ENCODE measurements at regions not wholly inside any gene's neighbourhood (a gene's known extent, or its start where the extent isn't known, plus 50 kb on each side); places are given as distances from the start of the nearest gene placed in this dataset.
"Not testable (repeated sequence)": the region's sequence is repeated elsewhere in the genome, so short reads cannot be mapped to it uniquely, and the experiment has no call there.

DNA sequence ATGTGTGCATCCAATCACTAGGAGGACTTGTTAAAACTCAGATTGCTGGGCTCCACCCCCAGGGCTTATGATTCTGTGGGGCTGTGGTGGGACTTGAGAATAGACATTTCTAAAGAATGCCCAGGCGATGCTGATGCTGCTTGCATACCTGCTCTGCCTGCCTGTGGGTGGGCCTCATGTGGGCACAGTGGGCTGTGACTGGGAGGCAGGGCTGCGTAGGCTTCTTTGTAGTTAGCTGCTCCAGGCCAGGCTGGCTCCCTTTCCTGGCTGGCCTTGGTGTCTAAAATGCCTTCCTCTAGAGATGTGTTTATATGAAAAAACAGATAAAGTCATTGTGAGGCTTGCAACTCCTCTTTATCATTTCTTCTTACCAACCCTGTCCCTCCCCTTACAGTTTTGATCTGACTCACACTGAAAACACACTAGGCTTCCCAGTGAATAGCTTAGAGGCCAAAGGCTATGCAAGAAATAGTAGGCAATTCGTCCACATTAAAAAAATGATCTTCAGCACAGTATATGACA is 495.5 kb upstream of the MAP3K7 start:
- DNase-seq, result no peak

DNA sequence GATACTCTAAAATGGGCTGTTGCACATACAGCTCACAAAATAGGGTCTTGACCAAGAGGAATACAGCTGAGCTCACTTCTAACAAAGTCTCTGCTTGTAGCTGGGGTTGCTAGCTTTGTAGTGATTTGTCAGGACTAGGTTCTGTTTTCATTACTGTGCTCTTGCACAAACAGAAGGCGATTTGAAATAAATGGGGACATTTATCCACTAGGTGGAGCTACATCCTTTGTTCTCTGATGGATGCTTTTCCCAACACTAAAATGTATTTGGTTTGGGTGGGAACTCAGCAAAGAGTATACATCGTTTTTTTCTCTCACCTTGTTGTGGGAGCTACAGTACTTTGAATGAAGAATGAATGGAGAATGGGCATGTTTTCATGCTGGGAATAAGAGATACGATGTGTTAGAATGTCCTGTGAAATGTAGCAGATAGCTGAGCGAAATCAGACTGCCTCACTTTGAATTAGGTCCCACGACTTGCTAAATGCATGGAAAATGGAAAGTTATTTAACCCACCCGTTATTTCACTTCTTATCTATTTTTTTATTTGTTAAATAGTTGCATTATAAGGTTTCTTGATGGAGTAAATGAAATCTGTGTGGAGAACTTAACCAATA is 494.7 kb upstream of the MAP3K7 start:
- DNase-seq, result no peak

DNA sequence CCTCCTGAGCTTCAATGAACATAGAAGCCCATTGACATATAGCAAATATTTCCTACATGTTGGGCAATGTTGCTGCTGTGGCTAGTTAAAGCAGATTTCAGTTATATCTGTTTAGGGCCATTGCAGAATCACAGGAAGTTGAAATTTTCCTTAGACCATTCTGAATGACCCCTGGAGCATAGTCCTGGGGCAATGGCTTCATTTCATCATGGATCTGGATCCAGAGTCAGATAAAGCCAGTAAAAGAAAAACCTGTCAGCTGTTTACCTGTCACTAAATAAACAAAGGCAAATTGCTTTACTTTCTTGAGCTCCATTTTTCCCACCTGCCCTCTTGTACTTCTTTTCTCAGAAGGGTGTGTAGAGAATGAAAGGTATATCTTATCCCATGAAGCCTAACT is 494.0 kb upstream of the MAP3K7 start:
- no peak for DNase-seq

DNA sequence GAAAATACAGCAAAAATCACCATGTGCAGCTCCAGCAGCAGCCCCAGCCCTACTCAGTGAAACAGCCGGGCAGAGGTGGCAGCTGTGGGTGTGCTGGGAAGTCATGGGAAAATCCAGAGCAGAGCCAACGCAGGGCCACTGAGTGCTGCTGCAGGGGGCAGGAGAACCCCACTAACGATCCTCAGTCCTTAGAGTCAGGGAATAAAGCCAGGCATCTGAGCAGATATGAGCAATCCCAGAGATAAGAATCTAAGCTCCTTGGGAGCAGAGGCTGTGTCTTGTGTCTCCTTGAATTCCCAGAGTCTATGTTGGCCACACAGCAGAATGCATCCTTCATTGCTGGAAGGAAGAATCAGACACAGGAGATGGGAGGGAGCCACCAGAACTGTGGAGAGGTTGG is 493.1 kb upstream of the MAP3K7 start:
- no peak for DNase-seq

DNA sequence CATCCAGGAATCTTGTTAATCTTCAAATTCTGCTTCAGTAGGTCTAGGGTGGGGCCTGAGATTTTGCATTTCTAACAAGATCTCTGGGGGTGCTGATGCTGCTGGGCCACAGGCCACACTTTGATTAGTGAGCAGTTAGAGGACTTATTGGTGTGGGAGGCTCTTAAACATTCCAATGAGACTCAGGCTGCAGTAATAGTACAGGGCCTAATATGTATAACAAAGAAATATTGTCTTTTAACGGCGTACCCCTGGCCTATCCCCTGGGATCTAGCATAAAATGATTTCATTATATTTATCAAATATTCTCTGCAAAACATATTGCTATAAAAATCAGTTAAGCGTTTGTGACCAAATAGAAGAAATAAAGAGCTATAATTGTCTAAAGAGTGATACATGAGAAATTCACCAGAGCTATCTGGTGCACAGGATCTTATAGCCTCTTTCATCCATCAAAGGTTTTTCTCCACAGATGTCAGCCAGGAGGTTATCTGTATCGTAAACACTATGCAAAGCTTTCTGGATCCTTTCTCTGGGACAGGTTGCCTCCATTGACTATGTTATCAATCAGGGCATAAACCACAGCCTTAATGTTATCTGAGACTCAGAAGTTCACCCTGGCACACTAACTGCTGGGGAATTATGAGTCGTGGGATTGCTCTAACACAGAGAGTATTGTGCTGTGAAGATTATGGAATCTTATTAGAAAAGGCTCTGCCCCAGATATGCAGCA is 488.5 kb upstream of the MAP3K7 start:
- DNase-seq, result no peak

DNA sequence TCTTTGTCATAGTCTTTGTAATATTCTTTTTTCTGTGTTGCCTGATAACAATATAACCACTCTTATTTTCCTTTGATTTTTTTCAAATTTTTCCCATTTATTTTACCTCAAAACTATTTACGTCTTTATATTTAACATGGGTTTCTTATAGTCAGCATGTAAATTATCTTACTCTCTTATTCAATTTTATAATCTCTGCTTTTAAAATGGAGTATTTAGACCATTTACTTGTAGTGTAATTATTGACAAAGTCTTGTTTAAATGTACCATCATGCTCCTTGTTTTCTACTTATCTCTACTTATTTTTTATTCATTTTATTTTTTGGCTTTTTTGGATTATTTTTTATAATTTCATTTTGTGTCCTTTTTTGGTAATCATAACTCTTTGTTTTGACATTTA is 476.5 kb upstream of the MAP3K7 start:
- no peak for DNase-seq

DNA sequence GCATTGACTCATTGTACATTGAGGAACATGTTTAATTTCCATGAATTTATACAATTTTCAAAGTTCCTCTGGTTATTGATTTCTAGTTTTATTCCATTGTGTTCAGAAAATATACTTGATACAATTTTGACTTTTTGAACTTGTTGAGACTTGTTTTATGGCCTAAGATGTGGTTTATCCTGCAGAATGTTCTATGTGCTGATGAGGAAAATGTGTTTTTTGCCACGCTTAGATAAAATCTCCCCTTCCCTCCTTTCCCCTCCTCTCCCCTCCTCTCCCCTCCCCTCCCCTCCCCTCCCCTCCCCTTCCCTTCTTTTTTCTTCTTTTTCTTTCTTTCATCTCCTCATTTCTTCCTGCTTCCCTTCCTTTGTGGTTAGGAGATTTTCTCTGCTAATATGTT is 470.8 kb upstream of the MAP3K7 start:
- no peak for DNase-seq

DNA sequence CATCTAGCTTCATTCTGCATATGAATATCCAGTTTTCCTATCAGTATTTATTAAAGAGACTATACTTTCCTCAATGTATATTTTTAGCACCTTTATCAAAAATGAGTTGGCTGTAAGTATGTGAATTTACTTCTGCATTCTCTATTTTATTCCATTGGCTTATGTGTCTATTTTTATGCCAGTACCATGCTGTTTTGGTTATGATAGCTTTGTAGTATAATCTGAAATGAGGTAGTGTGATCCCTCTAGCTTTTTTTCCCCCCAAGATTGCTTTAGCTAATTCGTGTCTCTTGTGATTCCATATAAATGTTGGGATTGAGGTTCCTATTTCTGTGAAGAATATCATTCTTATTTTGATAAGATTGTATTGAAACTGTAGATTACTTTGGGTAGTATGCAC is 469.1 kb upstream of the MAP3K7 start:
- DNase-seq, result no peak

DNA sequence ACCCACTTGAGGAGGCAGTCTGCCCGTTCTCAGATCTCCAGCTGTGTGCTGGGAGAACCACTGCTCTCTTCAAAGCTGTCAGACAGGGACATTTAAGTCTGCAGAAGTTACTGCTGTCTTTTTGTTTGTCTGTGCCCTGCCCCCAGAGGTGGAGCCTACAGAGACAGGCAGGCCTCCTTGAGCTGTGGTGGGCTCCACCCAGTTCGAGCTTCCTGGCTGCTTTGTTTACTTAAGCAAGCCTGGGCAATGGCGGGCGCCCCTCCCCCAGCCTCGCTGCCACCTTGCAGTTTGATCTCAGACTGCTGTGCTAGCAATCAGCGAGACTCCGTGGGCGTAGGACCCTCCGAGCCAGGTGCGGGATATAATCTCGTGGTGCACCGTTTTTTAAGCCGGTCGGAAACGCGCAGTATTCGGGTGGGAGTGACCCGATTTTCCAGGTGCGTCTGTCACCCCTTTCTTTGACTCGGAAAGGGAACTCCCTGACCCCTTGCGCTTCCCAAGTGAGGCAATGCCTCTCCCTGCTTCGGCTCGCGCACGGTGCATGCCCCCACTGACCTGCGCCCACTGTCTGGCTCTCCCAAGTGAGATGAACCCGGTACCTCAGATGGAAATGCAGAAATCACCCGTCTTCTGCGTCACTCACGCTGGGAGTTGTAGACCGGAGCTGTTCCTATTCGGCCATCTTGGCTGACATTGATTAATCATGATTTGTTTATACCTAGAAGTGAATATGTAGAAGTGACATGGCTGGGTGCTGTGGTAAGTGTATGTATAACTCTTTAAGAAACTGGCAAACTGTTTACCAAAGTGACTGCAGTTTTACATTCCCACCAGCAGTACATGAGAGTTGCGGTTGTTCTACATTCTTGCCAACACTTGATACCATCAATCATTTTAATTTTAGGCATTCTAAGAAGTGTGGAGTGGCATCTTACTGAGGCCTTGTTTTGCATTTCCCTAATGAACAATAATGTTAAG is 465.9 kb upstream of the MAP3K7 start:
- DNase-seq, result not testable (repeated sequence)

DNA sequence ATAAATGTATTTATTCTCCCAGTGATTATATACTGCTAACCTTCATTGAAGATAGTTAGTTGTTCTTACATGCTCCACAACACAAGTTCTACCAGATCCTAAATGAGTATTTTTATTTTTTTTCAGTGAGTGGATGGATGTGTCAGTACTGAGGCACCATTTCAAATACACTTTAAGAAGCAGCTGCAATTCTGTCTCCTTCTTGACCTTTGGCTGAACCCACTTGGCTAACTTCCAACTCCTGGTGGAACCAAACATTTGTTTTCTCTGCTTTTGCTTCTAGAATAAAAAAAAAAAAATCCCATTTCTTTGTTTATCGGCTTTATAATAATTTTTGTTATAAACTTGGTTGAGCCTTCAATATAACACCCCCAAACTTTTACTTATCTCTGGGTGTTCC is 458.3 kb upstream of the MAP3K7 start:
- DNase-seq, result no peak

DNA sequence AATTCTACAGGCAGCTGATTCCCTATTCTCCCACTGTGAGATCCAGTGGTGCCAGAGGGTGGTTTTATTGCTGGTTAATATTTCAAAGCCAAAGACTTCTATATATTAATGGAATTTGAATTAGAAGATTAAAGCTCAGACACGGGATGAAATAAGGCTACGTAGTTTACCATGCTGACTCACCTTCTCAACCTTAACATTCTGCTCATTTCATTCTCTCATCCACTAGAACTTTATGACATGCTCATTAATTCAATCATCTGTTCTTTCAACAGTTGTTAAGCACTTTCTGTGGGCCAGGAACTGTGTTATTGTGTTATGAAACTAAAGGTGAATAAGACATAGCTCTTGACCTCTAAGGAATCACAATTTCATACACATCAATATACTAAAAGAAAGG is 456.9 kb upstream of the MAP3K7 start:
- no peak for DNase-seq

DNA sequence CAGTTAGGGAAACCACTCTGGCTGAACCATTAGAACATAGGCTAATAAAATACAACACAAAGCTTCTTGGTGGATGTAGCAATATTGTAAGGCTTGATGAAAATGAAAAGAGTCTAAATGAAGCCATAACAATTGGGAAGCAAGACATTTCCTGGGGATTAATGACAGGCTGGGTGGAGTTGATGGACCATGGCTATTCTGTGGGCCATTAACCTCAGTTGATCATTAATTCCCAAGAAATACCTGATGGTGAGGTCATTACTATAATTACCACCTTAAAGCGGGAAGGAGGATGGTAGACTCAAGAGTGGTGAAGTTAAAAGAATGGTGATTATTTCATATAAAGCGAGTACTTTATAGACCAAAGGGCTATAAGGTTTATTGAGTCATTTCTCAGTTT is 455.8 kb upstream of the MAP3K7 start:
- no peak for DNase-seq

DNA sequence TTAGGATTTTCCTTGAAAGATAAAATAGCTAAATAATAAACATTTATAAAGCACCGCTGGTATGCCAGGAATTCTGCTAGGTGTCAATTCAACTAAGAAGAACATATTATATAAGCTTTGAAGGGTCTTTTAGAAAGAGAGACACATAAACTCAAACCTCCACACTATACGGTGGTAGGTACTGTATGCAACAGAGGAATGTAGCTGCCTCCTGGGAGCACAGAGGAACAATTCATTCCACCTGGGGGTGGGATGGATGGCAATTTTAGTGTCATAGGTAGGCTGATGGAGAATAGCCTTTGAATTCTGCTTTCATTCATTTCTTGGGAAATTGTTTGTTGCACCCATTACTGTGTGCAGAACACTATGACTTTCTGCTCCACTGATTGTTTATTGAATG is 447.1 kb upstream of the MAP3K7 start:
- DNase-seq, result no peak

DNA sequence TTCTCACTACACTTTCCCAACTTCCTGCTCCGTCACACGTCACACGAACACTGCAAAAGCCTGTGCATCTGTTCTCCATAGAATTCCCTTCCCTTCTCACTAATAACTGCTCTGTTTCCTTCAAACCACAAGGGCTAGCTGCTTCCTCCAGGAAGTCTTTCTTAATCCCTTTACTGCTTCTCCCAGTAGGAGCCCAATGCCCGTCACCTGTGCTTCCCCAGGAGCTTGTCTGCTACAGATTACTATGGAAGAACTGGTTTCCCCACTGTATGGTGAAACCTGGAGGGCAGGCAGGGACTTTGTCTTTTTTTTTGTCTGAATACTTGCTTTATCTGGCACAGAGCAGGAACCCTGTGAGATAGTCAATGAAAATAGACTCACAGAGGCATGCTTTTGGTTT is 444.7 kb upstream of the MAP3K7 start:
- DNase-seq, result no peak

DNA sequence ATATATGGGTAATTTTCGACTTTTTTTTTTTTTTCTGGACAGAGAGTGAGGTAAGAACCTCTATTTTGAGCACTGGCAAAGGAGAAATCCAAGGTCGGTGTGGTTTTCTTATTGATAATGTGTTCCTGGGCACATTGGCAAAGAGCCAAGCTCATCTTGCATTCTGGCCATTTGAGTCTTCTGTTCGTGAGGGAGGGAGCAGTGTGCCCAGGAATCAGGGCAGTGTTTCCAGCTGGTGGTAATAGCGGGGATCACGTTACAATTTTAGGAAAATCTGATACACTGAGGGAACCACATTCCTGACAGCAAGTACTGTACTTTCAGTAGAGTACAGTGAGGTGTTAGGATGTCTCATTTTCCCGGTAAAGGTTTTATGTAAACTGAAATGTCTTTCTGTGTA is 442.3 kb upstream of the MAP3K7 start:
- no peak for DNase-seq

DNA sequence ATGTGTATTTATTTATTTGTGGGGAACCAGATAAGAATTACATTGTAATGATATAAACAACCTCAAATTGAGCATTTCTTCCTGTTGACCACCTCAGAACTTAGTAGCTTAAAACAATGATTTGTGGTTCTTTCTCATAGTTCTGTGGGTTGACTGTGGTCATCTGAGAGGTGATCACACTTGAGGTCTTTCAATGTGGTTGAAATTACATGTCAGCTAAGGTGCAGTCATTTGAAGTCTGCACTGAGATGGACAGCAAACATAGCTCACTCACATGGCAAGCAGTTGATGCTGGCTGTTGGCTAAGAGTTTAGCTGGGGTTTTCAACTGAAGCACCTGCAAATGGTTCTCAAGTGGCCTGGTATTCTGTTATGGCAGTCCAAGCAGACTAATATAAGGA is 436.7 kb upstream of the MAP3K7 start:
- no peak for DNase-seq

DNA sequence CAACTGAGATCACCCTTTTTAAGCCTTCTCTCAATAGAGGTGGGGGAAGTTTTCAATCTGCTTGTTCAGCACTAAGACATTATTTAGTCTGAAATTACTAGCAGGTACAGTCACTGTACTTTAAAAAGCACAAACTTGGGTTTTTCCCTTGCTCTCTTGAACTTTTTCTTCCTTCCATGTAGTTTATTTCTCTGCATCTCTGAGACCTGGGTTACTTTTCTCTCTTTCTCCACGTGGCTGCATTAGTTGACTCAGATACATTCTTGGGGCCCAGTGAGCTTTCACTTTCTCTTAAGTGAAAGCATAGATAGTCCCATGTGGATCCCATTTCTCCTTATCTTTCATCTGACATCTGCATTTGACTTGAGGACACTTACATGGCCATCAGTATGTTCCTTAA is 433.9 kb upstream of the MAP3K7 start:
- DNase-seq, result no peak

DNA sequence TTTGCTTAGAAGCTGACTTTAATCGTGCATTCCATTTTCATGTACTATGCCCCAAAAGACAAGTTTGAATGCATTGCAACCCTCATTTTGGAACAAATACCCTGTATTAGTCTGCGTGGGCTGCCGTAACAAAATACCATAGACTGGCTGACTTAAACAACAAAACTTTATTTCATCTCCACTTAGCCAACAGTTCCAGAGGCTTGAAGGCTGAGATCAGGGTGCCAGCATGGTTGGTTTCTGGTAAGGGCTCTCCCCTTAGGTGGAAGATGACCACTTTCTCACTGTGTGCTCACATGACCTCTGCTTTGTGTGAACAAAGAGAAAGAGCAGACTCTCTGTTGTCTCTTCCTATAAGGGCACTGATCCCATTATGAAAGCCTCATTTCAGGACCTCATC is 431.7 kb upstream of the MAP3K7 start:
- no peak for DNase-seq

DNA sequence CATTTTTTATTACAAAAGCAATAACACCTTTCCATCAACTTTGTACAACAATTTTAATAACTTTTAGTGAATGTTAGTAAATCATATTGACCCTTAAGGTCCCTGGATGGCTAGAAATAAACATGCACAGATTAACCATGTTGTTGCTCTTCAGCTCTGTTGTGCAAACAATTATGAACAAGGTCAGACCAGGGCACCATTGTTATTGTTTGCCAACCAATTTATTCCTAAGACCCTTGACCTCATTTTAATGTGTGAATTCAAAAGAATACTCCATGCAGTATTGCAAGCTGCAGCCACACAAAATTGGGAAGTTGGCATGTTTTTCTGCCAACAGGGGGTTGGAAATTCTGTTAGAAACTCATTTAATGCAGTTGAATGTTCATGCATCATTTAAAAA is 426.6 kb upstream of the MAP3K7 start:
- DNase-seq, result no peak

DNA sequence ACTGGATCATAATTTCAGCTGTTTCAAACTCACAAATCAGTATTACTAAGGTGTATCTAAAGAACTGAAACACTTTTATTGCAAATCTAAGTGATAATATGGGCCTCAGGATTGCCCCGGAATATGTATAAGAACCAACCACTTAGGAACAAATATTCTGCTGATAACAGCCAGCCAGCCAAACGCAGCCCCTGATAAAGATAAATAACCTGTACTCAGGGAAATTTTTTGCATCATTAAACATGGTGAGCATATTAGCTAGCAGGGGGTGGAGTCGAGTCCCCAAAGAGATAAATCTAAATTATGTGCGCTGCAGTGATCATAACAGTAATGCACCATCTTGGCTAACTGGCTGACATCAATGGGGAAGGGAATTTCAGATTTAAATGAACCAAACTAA is 410.2 kb upstream of the MAP3K7 start:
- no peak for DNase-seq

DNA sequence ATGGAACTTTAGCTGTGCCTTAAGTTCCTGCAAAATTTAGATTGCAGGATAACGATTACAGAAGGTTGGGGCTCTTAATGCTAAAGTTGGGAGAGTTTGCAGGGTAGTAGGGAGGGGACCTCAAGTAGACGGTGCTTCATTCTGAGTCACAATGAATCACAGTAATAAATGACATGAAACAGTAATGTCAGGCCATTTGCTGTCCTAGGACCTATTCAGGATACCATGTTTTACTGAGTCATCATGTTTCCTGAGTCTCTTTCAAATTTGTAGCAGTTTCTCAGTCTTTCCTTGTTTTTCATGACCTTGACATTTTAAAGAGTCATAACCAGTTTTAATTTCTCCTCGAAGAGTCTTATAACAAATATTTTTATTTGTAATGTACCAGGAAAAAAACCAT is 406.9 kb upstream of the MAP3K7 start:
- no peak for DNase-seq

DNA sequence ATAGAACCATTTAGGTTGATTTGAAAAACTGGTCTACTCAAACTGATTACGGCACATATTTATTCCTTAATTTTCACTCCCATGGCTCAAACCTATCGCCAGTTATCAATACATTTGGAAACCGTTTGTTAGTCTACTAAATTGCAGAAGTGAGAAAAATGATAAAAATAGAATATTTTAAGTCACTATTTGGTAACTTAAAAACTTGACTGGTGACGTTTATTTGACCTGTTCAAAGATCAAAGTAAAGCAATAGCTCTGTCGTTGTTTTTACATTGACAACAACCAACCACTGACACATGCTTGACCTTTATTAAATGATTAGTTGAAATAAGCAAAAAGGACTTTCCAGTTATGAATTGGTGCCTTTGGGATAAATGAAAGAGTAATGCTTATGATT is 402.9 kb upstream of the MAP3K7 start:
- DNase-seq, result no peak

DNA sequence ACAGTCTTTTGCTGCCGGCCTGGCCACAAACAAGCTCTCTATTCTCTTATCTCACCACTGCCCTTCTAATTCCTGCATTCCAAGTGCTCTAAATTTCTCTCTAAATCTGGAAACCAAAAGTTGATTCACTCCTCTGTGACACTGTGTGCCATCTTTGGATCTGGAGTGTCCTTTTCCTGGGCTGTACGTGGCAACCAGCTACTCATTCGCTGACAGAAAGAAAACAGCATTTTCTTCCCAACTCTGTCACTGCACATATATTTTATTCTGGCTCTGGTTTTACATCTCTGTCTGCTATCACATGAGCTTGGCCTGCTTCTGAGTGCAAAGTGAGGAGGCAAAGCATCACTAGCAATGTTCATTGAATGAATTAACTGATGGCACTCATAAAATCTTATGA is 397.2 kb upstream of the MAP3K7 start:
- DNase-seq, result no peak

DNA sequence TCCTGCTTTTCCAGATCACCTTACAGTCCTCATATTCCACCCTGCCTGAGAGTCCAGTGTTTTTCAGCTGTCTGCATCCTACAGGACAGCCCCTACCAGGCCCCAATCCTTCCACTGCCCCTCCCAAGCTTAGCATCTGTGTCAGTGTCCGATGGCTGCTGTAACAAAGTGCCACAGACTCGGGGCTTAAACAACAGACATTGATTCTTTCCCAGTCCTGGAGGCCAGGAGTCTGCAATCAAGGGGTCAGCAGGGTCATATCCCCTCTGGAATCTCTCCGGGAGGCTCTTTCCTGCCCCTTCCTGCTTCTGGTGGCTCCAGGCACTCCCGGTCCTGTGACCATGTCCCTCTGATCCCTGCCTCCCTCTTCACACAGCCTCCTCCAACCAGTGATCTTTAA is 396.6 kb upstream of the MAP3K7 start:
- DNase-seq, result no peak
